ENCODE measurements at regions not wholly inside any gene's neighbourhood (a gene's known extent, or its start where the extent isn't known, plus 50 kb on each side); places are given as distances from the start of the nearest gene placed in this dataset.

- no peak for DNase-seq
Measured at GRCh38 chr6:18973251-18973650, 586.1 kb downstream of the RNF144B start.

GRCh38 chr6:18976091-18976490 lies 588.9 kb downstream of the RNF144B start:
- DNase-seq, result no peak

- no peak for DNase-seq
Measured at GRCh38 chr6:18976966-18977365, 589.8 kb downstream of the RNF144B start.

- DNase-seq, result no peak
Measured at GRCh38 chr6:18978337-18979128, 591.4 kb downstream of the RNF144B start.

GRCh38 chr6:18985061-18985460 lies 597.9 kb downstream of the RNF144B start:
- DNase-seq, result no peak

GRCh38 chr6:18985996-18986395 lies 598.8 kb downstream of the RNF144B start:
- no peak for DNase-seq

- no peak for DNase-seq
Measured at GRCh38 chr6:18988636-18989035, 601.5 kb downstream of the RNF144B start.

- no peak for DNase-seq
Measured at GRCh38 chr6:18990059-18990978, 603.2 kb downstream of the RNF144B start.

- no peak for DNase-seq
Measured at GRCh38 chr6:18997375-18997826, 610.3 kb downstream of the RNF144B start.

GRCh38 chr6:19002976-19003560 lies 615.9 kb downstream of the RNF144B start:
- DNase-seq, result no peak

- DNase-seq, result no peak
Measured at GRCh38 chr6:19004176-19004575, 617.0 kb downstream of the RNF144B start.

- DNase-seq, result no peak
Measured at GRCh38 chr6:19009769-19010168, 622.6 kb downstream of the RNF144B start.

GRCh38 chr6:19013026-19013705 lies 626.0 kb downstream of the RNF144B start:
- DNase-seq, result no peak

GRCh38 chr6:19024737-19025136 lies 637.6 kb downstream of the RNF144B start:
- no peak for DNase-seq

GRCh38 chr6:19028201-19028600 lies 641.1 kb downstream of the RNF144B start:
- no peak for DNase-seq

GRCh38 chr6:19032591-19033295 lies 645.6 kb downstream of the RNF144B start:
- no peak for DNase-seq

- no peak for DNase-seq
Measured at GRCh38 chr6:19033683-19034082, 646.5 kb downstream of the RNF144B start.

GRCh38 chr6:19034986-19035385 lies 647.8 kb downstream of the RNF144B start:
- DNase-seq, result no peak

- DNase-seq, result no peak
Measured at GRCh38 chr6:19035461-19036195, 648.5 kb downstream of the RNF144B start.

GRCh38 chr6:19036196-19036555 lies 649.0 kb downstream of the RNF144B start:
- no peak for DNase-seq

GRCh38 chr6:19037607-19038006 lies 650.5 kb downstream of the RNF144B start:
- DNase-seq, result no peak

- DNase-seq, result no peak
Measured at GRCh38 chr6:19039287-19039686, 652.1 kb downstream of the RNF144B start.
